ENCODE measurements at regions not wholly inside any gene's neighbourhood (a gene's known extent, or its start where the extent isn't known, plus 50 kb on each side); places are given as distances from the start of the nearest gene placed in this dataset.

DNA sequence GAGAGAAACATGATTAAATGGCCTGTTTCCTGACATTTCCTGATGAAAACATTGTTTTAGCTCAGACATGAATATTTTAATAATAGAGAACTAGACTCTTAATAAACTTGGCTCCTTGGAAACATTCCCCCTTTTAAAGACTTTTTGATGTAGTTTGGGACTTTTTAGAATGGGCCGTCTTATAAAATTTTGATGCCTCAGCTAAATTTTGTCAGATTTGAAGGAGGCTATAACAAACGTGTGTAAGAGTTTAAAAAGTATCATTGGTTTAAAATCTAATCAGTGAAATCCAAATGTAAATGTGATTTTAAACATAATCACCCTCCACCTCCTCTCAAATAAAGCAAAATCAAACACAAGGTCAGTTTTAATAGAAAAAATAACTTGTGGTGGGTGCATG is 200.9 kb downstream of the CLIC5 start:
- TF ChIP-seq POLR2AphosphoS5 (IDR thresholded peaks at IDR 0.05) (no peak), CTCF (IDR thresholded peaks at IDR 0.05) (no peak), POLR2A (IDR thresholded peaks at IDR 0.05) (no peak)

Measured in prostate gland (tissue), 2 donors.